ENCODE measurements at regions not wholly inside any gene's neighbourhood (a gene's known extent, or its start where the extent isn't known, plus 50 kb on each side); places are given as distances from the start of the nearest gene placed in this dataset.

GRCh38 chr13:53143757-53144339 is 115.2 kb downstream of the OLFM4 start:
- DNase-seq (ENCODE audit: extremely low read depth in 1 of 2, low read depth in 1 of 2), result no peak

- no peak for DNase-seq (ENCODE audit: extremely low read depth in 1 of 2, low read depth in 1 of 2)
Observed at GRCh38 chr13:53144826-53145225, 116.2 kb downstream of the OLFM4 start.

- no peak for DNase-seq (ENCODE audit: extremely low read depth in 1 of 2, low read depth in 1 of 2)
Observed at GRCh38 chr13:53150568-53150967, 122.0 kb downstream of the OLFM4 start.

- peak; percentile 11 to 51 for DNase-seq (ENCODE audit: extremely low read depth in 1 of 2, low read depth in 1 of 2)
Observed at GRCh38 chr13:53151336-53152056, 122.9 kb downstream of the OLFM4 start.

GRCh38 chr13:53152057-53152421 is 123.4 kb downstream of the OLFM4 start:
- no peak for DNase-seq (ENCODE audit: extremely low read depth in 1 of 2, low read depth in 1 of 2)

- DNase-seq (ENCODE audit: extremely low read depth in 1 of 2, low read depth in 1 of 2), result no peak
Observed at GRCh38 chr13:53158201-53158600, 129.6 kb downstream of the OLFM4 start.

- DNase-seq (ENCODE audit: extremely low read depth in 1 of 2, low read depth in 1 of 2), result no peak
Observed at GRCh38 chr13:53159431-53159830, 130.8 kb downstream of the OLFM4 start.

GRCh38 chr13:53160211-53160610 is 131.6 kb downstream of the OLFM4 start:
- DNase-seq (ENCODE audit: extremely low read depth in 1 of 2, low read depth in 1 of 2), result no peak

GRCh38 chr13:53161251-53161650 is 132.6 kb downstream of the OLFM4 start:
- no peak for DNase-seq (ENCODE audit: extremely low read depth in 1 of 2, low read depth in 1 of 2)

GRCh38 chr13:53165261-53165660 is 136.6 kb downstream of the OLFM4 start:
- no peak for DNase-seq (ENCODE audit: extremely low read depth in 1 of 2, low read depth in 1 of 2)

- no peak for DNase-seq (ENCODE audit: extremely low read depth in 1 of 2, low read depth in 1 of 2)
Observed at GRCh38 chr13:53167561-53167960, 138.9 kb downstream of the OLFM4 start.

- no peak for DNase-seq (ENCODE audit: extremely low read depth in 1 of 2, low read depth in 1 of 2)
Observed at GRCh38 chr13:53170910-53171309, 142.3 kb downstream of the OLFM4 start.

GRCh38 chr13:53174545-53174944 is 145.9 kb downstream of the OLFM4 start:
- no peak for DNase-seq (ENCODE audit: extremely low read depth in 1 of 2, low read depth in 1 of 2)

- DNase-seq (ENCODE audit: extremely low read depth in 1 of 2, low read depth in 1 of 2), result no peak
Observed at GRCh38 chr13:53180684-53181083, 152.1 kb downstream of the OLFM4 start.

GRCh38 chr13:53182724-53183123 is 154.1 kb downstream of the OLFM4 start:
- DNase-seq (ENCODE audit: extremely low read depth in 1 of 2, low read depth in 1 of 2), result no peak

GRCh38 chr13:53188120-53188519 is 159.5 kb downstream of the OLFM4 start:
- no peak for DNase-seq (ENCODE audit: extremely low read depth in 1 of 2, low read depth in 1 of 2)

- DNase-seq (ENCODE audit: extremely low read depth in 1 of 2, low read depth in 1 of 2), result no peak
Observed at GRCh38 chr13:53189162-53189561, 160.5 kb downstream of the OLFM4 start.

- DNase-seq (ENCODE audit: extremely low read depth in 1 of 2, low read depth in 1 of 2), result no peak
Observed at GRCh38 chr13:53191091-53191490, 162.5 kb downstream of the OLFM4 start.

GRCh38 chr13:53197424-53197823 is 168.8 kb downstream of the OLFM4 start:
- no peak for DNase-seq (ENCODE audit: extremely low read depth in 1 of 2, low read depth in 1 of 2)

GRCh38 chr13:53198017-53198416 is 169.4 kb downstream of the OLFM4 start:
- DNase-seq (ENCODE audit: extremely low read depth in 1 of 2, low read depth in 1 of 2), result no peak

- no peak for DNase-seq (ENCODE audit: extremely low read depth in 1 of 2, low read depth in 1 of 2)
Observed at GRCh38 chr13:53198736-53199135, 170.1 kb downstream of the OLFM4 start.

- DNase-seq (ENCODE audit: extremely low read depth in 1 of 2, low read depth in 1 of 2), result no peak
Observed at GRCh38 chr13:53200075-53200474, 171.5 kb downstream of the OLFM4 start.

Measured in stimulated activated CD8-positive, alpha-beta memory T cell treated with anti-CD3 and anti-CD28 coated beads, Interleukin-7, amount 100 ng/mL, for 48 hours (primary cell).